PC-9 (cell line): ENCODE measurements at regions not wholly inside any gene's neighbourhood (a gene's known extent, or its start where the extent isn't known, plus 50 kb on each side); places are given as distances from the start of the nearest gene placed in this dataset.

Source experiments
- CTCF ChIP-seq: fragments of 200-600 bp; sonication (generic); conservative IDR thresholded peaks from 2 replicates; pipeline ENCODE4 v1.6.1; 2017; ENCODE audit warnings: mixed run types, antibody characterized with exemption, mild to moderate bottlenecking, moderate library complexity
- EZH2 ChIP-seq: fragments of 200-600 bp; sonication (generic); IDR thresholded peaks from 2 replicates; pipeline ENCODE4 v1.8.0; 2017; ENCODE audit warnings: antibody characterized with exemption, low read depth

DNA sequence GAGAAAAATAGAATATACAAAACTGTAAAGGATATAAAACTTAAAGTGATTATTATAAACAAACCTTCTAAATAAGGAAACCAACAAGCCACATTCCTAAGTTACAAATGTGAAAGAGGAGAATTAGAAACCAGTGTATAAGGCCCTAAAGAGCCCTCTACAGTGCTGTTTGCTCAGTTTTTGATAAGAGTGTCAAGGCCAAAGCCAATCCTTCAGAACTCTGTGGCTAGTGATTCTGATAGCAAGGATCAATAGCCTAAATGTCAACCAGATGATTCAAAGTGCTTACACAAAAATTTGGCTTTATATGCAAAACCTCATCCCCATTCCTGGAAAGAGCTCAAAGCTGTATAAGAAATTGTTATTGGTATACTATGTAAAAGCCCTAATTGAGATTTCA is 104.6 kb upstream of the HTR1E start:
- TF ChIP-seq CTCF, result no peak
- no peak for TF ChIP-seq EZH2
